Ovary (tissue), 3 donors: ENCODE measurements at regions not wholly inside any gene's neighbourhood (a gene's known extent, or its start where the extent isn't known, plus 50 kb on each side); places are given as distances from the start of the nearest gene placed in this dataset.

Experiments
- CTCF ChIP-seq, 3 donors: fragments of 450-650 bp in 2 of 3; fragments of 200-600 bp in 1 of 3; IDR thresholded peaks; one replicate each; pipeline versions ENCODE4 v1.5.1 to v1.8.0; 2016 to 2022; ENCODE audit warnings: antibody characterized with exemption in 3 of 3, mild to moderate bottlenecking in 1 of 3
- EP300 ChIP-seq: sonication (generic); formaldehyde crosslinking; IDR thresholded peaks from one replicate; pipeline ENCODE4 v1.6.1; 2017; ENCODE audit warnings: antibody characterized with exemption
- POLR2A ChIP-seq: fragments of 450-650 bp; IDR thresholded peaks from one replicate; pipeline ENCODE4 v1.6.1; 2017; ENCODE audit warnings: antibody characterized with exemption, mild to moderate bottlenecking, moderate library complexity
- donor health status: DM: no; HTN: no; CAD: no.

- TF ChIP-seq CTCF (IDR thresholded peaks at IDR 0.05) (no peak), POLR2A (no peak), EP300 (no peak)
Observed at GRCh38 chr6:125597411-125598253, 151.8 kb upstream of the HEY2 start.
